Fibroblast of villous mesenchyme (primary cell): ENCODE measurements at regions not wholly inside any gene's neighbourhood (a gene's known extent, or its start where the extent isn't known, plus 50 kb on each side); places are given as distances from the start of the nearest gene placed in this dataset.
A peak's percentile ranks its signal among the peaks of the same experiment; 100 is the strongest.

Source experiments
- DNase-seq: peaks from one replicate; pipeline ENCODE4 v3.0.0-alpha.2; 2010; ENCODE audit warnings: low read depth
- H3K4me3 ChIP-seq: 2 replicates; pipeline ENCODE4 v1.5.1; 2011; ENCODE audit warnings: low read depth, mild to moderate bottlenecking, low read length
- CTCF ChIP-seq: IDR thresholded peaks from 2 replicates; pipeline ENCODE4 v1.5.1; 2012; ENCODE audit warnings: low read depth, mild to moderate bottlenecking, low read length; ENCODE audit not compliant: insufficient read depth

- DNase-seq = no peak
- no peak overlapping the region for H3K4me3 ChIP-seq
- TF ChIP-seq CTCF = no peak
Measured at GRCh38 chr20:22450537-22450936, 133.8 kb downstream of the FOXA2 start.

GRCh38 chr20:22449188-22449973 is 135.0 kb downstream of the FOXA2 start:
- DNase-seq = no peak
- no peak overlapping the region for H3K4me3 ChIP-seq
- no peak for TF ChIP-seq CTCF

- DNase-seq = no peak
- no peak for TF ChIP-seq CTCF
- H3K4me3 ChIP-seq = no peak overlapping the region
Measured at GRCh38 chr20:22447447-22447778, 137.0 kb downstream of the FOXA2 start.

- DNase-seq = no peak
- no peak overlapping the region for H3K4me3 ChIP-seq
- TF ChIP-seq CTCF = no peak
Measured at GRCh38 chr20:22446613-22447446, 137.5 kb downstream of the FOXA2 start.

GRCh38 chr20:22442318-22442717 is 142.1 kb downstream of the FOXA2 start:
- TF ChIP-seq CTCF = no peak
- no peak overlapping the region for H3K4me3 ChIP-seq
- no peak for DNase-seq

GRCh38 chr20:22438926-22439325 is 145.4 kb downstream of the FOXA2 start:
- peak; percentile 22 for TF ChIP-seq CTCF
- DNase-seq = no peak
- no peak overlapping the region for H3K4me3 ChIP-seq
